ENCODE measurements at regions not wholly inside any gene's neighbourhood (a gene's known extent, or its start where the extent isn't known, plus 50 kb on each side); places are given as distances from the start of the nearest gene placed in this dataset.

DNA sequence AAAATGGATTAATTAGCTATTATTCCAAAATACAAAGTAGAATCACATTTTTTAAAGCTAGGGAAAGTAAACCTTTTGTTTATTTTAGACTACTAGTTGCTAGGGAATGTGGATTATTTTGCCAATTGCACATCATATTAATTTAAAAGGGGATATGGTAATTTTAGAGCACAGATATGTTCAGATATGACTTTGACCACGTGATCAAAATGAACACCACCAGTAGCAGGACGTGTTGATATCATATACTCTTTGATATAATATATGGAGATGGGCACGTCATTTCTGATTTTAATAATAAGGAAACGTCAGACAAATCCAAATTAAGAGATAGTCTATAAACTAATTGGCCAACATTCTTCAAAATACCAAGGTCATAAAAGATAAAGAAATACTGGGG is 1188.3 kb upstream of the CNTN5 start:
- no peaks in the 10 kb centered on the region for H3K27me3 Mint-ChIP-seq
- H3K27ac ChIP-seq (ENCODE audit: insufficient read depth, low read length, poor library complexity, severe bottlenecking): no peak overlapping the region
- no peak overlapping the region for H3K4me3 Mint-ChIP-seq
- no peak for DNase-seq
- peaks cover 0 to 29% (median 8%) of the 10 kb centered on the region in 7 donors for H3K9me3 Mint-ChIP-seq
- peaks cover 0 to 1% of the 10 kb centered on the region in 2 experiments for H3K9me3 ChIP-seq (ENCODE audit: control insufficient read depth in 2 of 2, low read length in 2 of 2)
- no peak overlapping the region for H3K4me3 ChIP-seq (ENCODE audit: low read depth, low read length)
- H3K36me3 ChIP-seq (ENCODE audit: control insufficient read depth, insufficient read depth, low read length): no peaks in the 10 kb centered on the region
- H3K36me3 Mint-ChIP-seq: no peaks in the 10 kb centered on the region
- no peaks in the 10 kb centered on the region for H3K4me1 Mint-ChIP-seq
- no peak for ATAC-seq (ENCODE audit: low read depth in 2 of 2)
- no peaks in the 10 kb centered on the region for H3K27me3 ChIP-seq (ENCODE audit: control insufficient read depth, insufficient read depth, low read length)
- H3K27ac Mint-ChIP-seq: no peak overlapping the region
- H3K4me1 ChIP-seq (ENCODE audit: control insufficient read depth, insufficient read depth, low read length, poor library complexity, severe bottlenecking): no peaks in the 10 kb centered on the region

DNA sequence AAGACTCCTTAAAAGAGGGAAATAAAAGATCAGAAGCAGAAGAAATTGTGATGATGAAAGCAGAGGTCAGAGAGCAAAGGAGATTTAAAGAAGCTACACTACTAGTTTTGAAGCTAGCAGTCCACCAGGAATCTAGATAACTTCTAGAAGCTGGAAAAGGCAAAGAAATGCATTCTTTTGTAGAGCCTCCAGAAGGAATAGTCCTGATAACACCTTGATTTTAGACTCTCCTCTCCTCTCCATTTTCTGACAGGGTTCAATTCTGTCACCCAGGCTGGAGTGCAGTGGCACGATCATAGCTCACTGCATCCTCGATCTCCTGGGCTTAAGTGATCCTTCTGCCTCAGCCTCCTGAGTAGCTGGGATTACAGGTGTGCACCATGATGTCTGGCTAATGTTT is 1187.3 kb upstream of the CNTN5 start:
- Histone ChIP-seq H3K4me3 (ENCODE audit: low read depth, low read length) (no peak overlapping the region), H3K27me3 (ENCODE audit: control insufficient read depth, insufficient read depth, low read length) (no peaks in the 10 kb centered on the region), H3K27ac (ENCODE audit: insufficient read depth, low read length, poor library complexity, severe bottlenecking) (no peak overlapping the region), H3K36me3 (ENCODE audit: control insufficient read depth, insufficient read depth, low read length) (no peaks in the 10 kb centered on the region), H3K4me1 (ENCODE audit: control insufficient read depth, insufficient read depth, low read length, poor library complexity, severe bottlenecking) (no peaks in the 10 kb centered on the region), H3K9me3 (ENCODE audit: control insufficient read depth in 2 of 2, low read length in 2 of 2) (peaks cover 0 to 1% of the 10 kb centered on the region in 2 experiments)
- H3K4me3 Mint-ChIP-seq: no peak overlapping the region
- no peaks in the 10 kb centered on the region for H3K36me3 Mint-ChIP-seq
- DNase-seq: no peak
- peaks cover 0 to 23% (median 8%) of the 10 kb centered on the region in 7 donors for H3K9me3 Mint-ChIP-seq
- ATAC-seq (ENCODE audit: low read depth in 2 of 2): no peak
- H3K4me1 Mint-ChIP-seq: no peaks in the 10 kb centered on the region
- H3K27ac Mint-ChIP-seq: no peak overlapping the region
- no peaks in the 10 kb centered on the region for H3K27me3 Mint-ChIP-seq

DNA sequence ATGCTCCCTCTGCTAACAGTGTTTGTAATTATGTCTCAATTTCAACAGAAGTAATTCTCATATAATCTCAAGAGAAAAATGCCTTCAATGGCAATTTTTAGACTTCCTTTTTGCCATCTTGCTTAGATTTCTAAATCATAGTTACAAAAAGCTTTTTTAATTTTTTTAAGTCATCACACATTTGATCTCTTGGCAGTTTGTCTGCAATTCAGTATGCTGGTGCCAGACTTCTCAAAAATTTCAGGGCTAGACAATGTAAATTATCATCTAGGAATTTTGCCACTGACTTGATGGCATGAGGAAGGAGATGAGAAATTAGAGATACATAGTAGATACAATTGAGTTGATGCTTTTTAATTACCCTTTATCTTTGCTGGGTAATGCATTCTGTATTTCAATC is 1176.7 kb upstream of the CNTN5 start:
- DNase-seq (no peak), ATAC-seq (ENCODE audit: low read depth in 2 of 2) (no peak)
- no peaks in the 10 kb centered on the region for H3K36me3 ChIP-seq (ENCODE audit: control insufficient read depth, insufficient read depth, low read length)
- no peak overlapping the region for H3K27ac ChIP-seq (ENCODE audit: insufficient read depth, low read length, poor library complexity, severe bottlenecking)
- no peak overlapping the region for H3K27ac Mint-ChIP-seq
- no peaks in the 10 kb centered on the region for H3K4me1 Mint-ChIP-seq
- peaks cover 3 to 9% of the 10 kb centered on the region in 2 experiments for H3K9me3 ChIP-seq (ENCODE audit: control insufficient read depth in 2 of 2, low read length in 2 of 2)
- no peaks in the 10 kb centered on the region for H3K36me3 Mint-ChIP-seq
- no peak overlapping the region for H3K4me3 Mint-ChIP-seq
- no peak overlapping the region for H3K4me3 ChIP-seq (ENCODE audit: low read depth, low read length)
- H3K27me3 ChIP-seq (ENCODE audit: control insufficient read depth, insufficient read depth, low read length): no peaks in the 10 kb centered on the region
- H3K4me1 ChIP-seq (ENCODE audit: control insufficient read depth, insufficient read depth, low read length, poor library complexity, severe bottlenecking): no peaks in the 10 kb centered on the region
- H3K9me3 Mint-ChIP-seq: peaks cover 1 to 17% (median 4%) of the 10 kb centered on the region in 7 donors
- H3K27me3 Mint-ChIP-seq: no peaks in the 10 kb centered on the region

DNA sequence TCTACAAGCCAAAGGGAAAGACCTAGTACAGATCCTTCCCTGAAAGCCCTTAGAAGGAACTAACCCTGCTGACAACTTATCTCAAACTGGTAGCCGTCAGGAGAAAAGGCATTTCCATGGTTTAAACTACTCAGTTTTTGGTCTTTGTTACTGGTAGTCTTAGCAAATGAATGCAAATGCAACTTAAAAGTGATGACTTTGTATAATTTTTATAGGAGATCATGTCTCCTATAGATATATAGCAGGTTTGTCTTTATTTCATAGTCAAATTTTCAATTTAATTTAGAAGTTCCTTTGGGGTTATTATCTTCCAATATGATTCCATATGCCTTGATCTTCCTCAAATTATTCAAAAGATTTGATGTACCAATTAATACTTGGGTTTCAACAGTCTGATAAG is 1173.0 kb upstream of the CNTN5 start:
- Histone ChIP-seq H3K9me3 (ENCODE audit: control insufficient read depth in 2 of 2, low read length in 2 of 2) (peaks cover 3 to 9% of the 10 kb centered on the region in 2 experiments), H3K36me3 (ENCODE audit: control insufficient read depth, insufficient read depth, low read length) (no peaks in the 10 kb centered on the region), H3K4me1 (ENCODE audit: control insufficient read depth, insufficient read depth, low read length, poor library complexity, severe bottlenecking) (no peaks in the 10 kb centered on the region), H3K27me3 (ENCODE audit: control insufficient read depth, insufficient read depth, low read length) (no peaks in the 10 kb centered on the region), H3K4me3 (ENCODE audit: low read depth, low read length) (no peak overlapping the region), H3K27ac (ENCODE audit: insufficient read depth, low read length, poor library complexity, severe bottlenecking) (no peak overlapping the region)
- no peak overlapping the region for H3K27ac Mint-ChIP-seq
- no peak for ATAC-seq (ENCODE audit: low read depth in 2 of 2)
- no peaks in the 10 kb centered on the region for H3K27me3 Mint-ChIP-seq
- no peak overlapping the region for H3K4me3 Mint-ChIP-seq
- H3K9me3 Mint-ChIP-seq: peaks cover 0 to 15% (median 7%) of the 10 kb centered on the region in 7 donors
- no peak for DNase-seq
- no peaks in the 10 kb centered on the region for H3K4me1 Mint-ChIP-seq
- H3K36me3 Mint-ChIP-seq: no peaks in the 10 kb centered on the region

DNA sequence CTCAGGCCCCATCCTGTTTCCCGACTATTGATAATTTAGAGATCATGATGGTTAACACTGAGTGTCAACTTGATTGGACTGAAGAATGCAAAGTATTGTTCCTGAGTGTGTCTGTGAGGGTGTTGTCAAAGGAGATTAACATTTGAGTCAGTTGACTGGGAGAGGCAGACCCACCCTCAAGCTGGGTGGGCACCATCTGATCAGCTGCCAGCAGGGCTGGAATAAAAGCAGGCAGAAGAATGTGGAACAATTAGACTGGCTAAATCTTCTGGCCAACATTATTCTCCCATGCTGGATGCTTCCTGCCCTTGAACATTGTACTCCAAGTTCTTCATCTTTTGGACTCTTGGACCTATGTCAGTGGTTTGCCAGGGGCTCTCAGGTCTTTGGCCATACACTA is 1170.0 kb upstream of the CNTN5 start:
- no peaks in the 10 kb centered on the region for H3K27me3 Mint-ChIP-seq
- Histone ChIP-seq H3K9me3 (ENCODE audit: control insufficient read depth in 2 of 2, low read length in 2 of 2) (peaks cover 1 to 3% of the 10 kb centered on the region in 2 experiments), H3K27me3 (ENCODE audit: control insufficient read depth, insufficient read depth, low read length) (no peaks in the 10 kb centered on the region), H3K4me1 (ENCODE audit: control insufficient read depth, insufficient read depth, low read length, poor library complexity, severe bottlenecking) (no peaks in the 10 kb centered on the region), H3K36me3 (ENCODE audit: control insufficient read depth, insufficient read depth, low read length) (no peaks in the 10 kb centered on the region), H3K27ac (ENCODE audit: insufficient read depth, low read length, poor library complexity, severe bottlenecking) (no peak overlapping the region), H3K4me3 (ENCODE audit: low read depth, low read length) (no peak overlapping the region)
- H3K36me3 Mint-ChIP-seq: no peaks in the 10 kb centered on the region
- H3K9me3 Mint-ChIP-seq: peaks cover 0 to 14% (median 7%) of the 10 kb centered on the region in 7 donors
- no peaks in the 10 kb centered on the region for H3K4me1 Mint-ChIP-seq
- DNase-seq: no peak
- ATAC-seq (ENCODE audit: low read depth in 2 of 2): no peak
- H3K27ac Mint-ChIP-seq: no peak overlapping the region
- H3K4me3 Mint-ChIP-seq: no peak overlapping the region

DNA sequence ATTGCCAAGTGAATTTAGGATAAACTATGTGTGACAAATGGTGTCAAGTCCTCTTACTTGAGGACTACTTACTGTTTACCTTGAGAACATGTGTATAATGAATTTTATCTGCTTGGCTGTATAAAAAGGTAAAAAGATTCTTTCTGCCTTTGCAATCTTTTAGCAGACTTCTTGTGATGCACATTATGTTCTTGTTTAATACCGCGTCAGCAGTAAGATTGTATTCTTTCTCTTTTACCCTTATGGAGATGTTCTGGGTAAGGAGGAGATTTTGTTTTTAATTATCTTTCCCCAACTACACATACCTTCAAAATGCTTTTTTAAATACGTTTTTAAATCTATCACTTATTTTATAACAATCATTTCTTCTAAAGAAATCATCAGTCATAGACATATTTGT is 1166.4 kb upstream of the CNTN5 start:
- no peaks in the 10 kb centered on the region for H3K27me3 Mint-ChIP-seq
- no peak overlapping the region for H3K27ac Mint-ChIP-seq

DNA sequence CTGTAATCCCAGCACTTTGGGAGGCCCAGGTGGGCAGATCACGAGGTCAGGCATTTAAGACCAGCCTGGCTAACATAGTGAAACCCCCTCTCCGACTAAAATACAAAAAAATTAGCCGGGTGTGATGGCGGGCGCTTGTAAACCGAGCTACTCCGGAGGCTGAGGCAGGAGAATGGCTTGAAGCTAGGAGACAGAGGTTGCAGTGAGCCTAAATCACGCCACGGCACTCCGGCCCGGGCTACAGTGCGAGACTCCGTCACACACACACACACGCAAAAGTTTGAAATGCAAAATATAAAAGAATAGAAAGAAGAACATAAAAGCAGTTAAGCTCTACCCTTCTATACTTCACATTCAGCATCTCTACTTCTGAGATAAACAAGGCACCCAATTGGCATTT is 1165.9 kb upstream of the CNTN5 start:
- no peak overlapping the region for H3K27ac ChIP-seq (ENCODE audit: insufficient read depth, low read length, poor library complexity, severe bottlenecking)
- no peaks in the 10 kb centered on the region for H3K36me3 ChIP-seq (ENCODE audit: control insufficient read depth, insufficient read depth, low read length)
- H3K4me1 ChIP-seq (ENCODE audit: control insufficient read depth, insufficient read depth, low read length, poor library complexity, severe bottlenecking): no peaks in the 10 kb centered on the region
- Mint-ChIP-seq H3K9me3 (peaks cover 3 to 9% (median 7%) of the 10 kb centered on the region in 7 donors), H3K36me3 (no peaks in the 10 kb centered on the region), H3K27ac (no peak overlapping the region), H3K4me1 (no peaks in the 10 kb centered on the region), H3K27me3 (no peaks in the 10 kb centered on the region), H3K4me3 (no peak overlapping the region)
- H3K27me3 ChIP-seq (ENCODE audit: control insufficient read depth, insufficient read depth, low read length): no peaks in the 10 kb centered on the region
- peaks cover 0 to 3% of the 10 kb centered on the region in 2 experiments for H3K9me3 ChIP-seq (ENCODE audit: control insufficient read depth in 2 of 2, low read length in 2 of 2)
- H3K4me3 ChIP-seq (ENCODE audit: low read depth, low read length): no peak overlapping the region
- ATAC-seq (ENCODE audit: low read depth in 2 of 2): no peak
- DNase-seq: no peak

More for the DNA sequence above, 1166.4 kb upstream of the CNTN5 start:
- Mint-ChIP-seq H3K36me3 (no peaks in the 10 kb centered on the region), H3K4me1 (no peaks in the 10 kb centered on the region), H3K9me3 (peaks cover 3 to 10% (median 6%) of the 10 kb centered on the region in 7 donors), H3K4me3 (no peak overlapping the region)
- Histone ChIP-seq H3K9me3 (ENCODE audit: control insufficient read depth in 2 of 2, low read length in 2 of 2) (peaks cover 0 to 3% of the 10 kb centered on the region in 2 experiments), H3K27ac (ENCODE audit: insufficient read depth, low read length, poor library complexity, severe bottlenecking) (no peak overlapping the region), H3K4me3 (ENCODE audit: low read depth, low read length) (no peak overlapping the region), H3K36me3 (ENCODE audit: control insufficient read depth, insufficient read depth, low read length) (no peaks in the 10 kb centered on the region), H3K4me1 (ENCODE audit: control insufficient read depth, insufficient read depth, low read length, poor library complexity, severe bottlenecking) (no peaks in the 10 kb centered on the region), H3K27me3 (ENCODE audit: control insufficient read depth, insufficient read depth, low read length) (no peaks in the 10 kb centered on the region)
- ATAC-seq (ENCODE audit: low read depth in 2 of 2) (no peak), DNase-seq (no peak)

DNA sequence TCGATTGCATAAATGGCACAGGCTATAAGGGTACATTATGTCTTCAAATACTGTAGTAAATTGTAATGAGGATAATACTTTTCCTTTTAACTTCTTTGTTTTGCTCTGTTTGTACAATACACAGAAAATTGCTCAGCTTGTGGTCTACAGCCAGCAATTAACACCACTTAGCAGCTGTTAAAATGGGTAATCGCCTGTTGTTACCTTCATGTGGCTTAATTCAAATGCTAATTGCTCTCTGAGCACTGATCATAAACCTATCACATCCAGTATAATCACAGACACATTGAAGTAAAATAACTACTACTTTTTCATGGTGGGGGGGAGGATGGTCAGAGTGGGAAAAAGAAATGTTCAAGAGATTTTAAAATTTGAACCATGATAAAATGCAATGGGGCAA is 1164.1 kb upstream of the CNTN5 start:
- no peak overlapping the region for H3K27ac Mint-ChIP-seq
- Histone ChIP-seq H3K27me3 (ENCODE audit: control insufficient read depth, insufficient read depth, low read length) (no peaks in the 10 kb centered on the region), H3K27ac (ENCODE audit: insufficient read depth, low read length, poor library complexity, severe bottlenecking) (no peak overlapping the region), H3K4me3 (ENCODE audit: low read depth, low read length) (no peak overlapping the region), H3K36me3 (ENCODE audit: control insufficient read depth, insufficient read depth, low read length) (no peaks in the 10 kb centered on the region), H3K9me3 (ENCODE audit: control insufficient read depth in 2 of 2, low read length in 2 of 2) (peaks cover 0 to 3% of the 10 kb centered on the region in 2 experiments), H3K4me1 (ENCODE audit: control insufficient read depth, insufficient read depth, low read length, poor library complexity, severe bottlenecking) (no peaks in the 10 kb centered on the region)
- H3K4me1 Mint-ChIP-seq: no peaks in the 10 kb centered on the region
- H3K4me3 Mint-ChIP-seq: no peak overlapping the region
- DNase-seq (no peak), ATAC-seq (ENCODE audit: low read depth in 2 of 2) (no peak)
- no peaks in the 10 kb centered on the region for H3K27me3 Mint-ChIP-seq
- H3K9me3 Mint-ChIP-seq: peaks cover 2 to 11% (median 6%) of the 10 kb centered on the region in 7 donors
- no peaks in the 10 kb centered on the region for H3K36me3 Mint-ChIP-seq
